Stimulated activated CD8-positive, alpha-beta memory T cell treated with anti-CD3 and anti-CD28 coated beads, Interleukin-4, amount 100 ng/mL, for 4 hours (primary cell): ENCODE measurements at regions not wholly inside any gene's neighbourhood (a gene's known extent, or its start where the extent isn't known, plus 50 kb on each side); places are given as distances from the start of the nearest gene placed in this dataset.

Source experiments
- DNase-seq, 2 donors: peaks; one replicate each; pipeline ENCODE4 v3.0.0-alpha.2; 2020; ENCODE audit warnings: low read depth in 2 of 2, low spot score in 1 of 2

- DNase-seq: no peak
These were observed 276.1 kb upstream of the HDAC4 start for GRCh38 chr2:239676716-239677452.

GRCh38 chr2:239675826-239676715 lies 275.3 kb upstream of the HDAC4 start:
- no peak for DNase-seq

- no peak for DNase-seq
These were observed 274.4 kb upstream of the HDAC4 start for GRCh38 chr2:239674981-239675825.

GRCh38 chr2:239674101-239674980 lies 273.5 kb upstream of the HDAC4 start:
- no peak for DNase-seq

- DNase-seq: no peak
These were observed 272.8 kb upstream of the HDAC4 start for GRCh38 chr2:239673641-239674040.

- no peak for DNase-seq
These were observed 271.4 kb upstream of the HDAC4 start for GRCh38 chr2:239671916-239672849.

GRCh38 chr2:239671471-239671870 lies 270.7 kb upstream of the HDAC4 start:
- no peak for DNase-seq

- DNase-seq: no peak
These were observed 269.8 kb upstream of the HDAC4 start for GRCh38 chr2:239670463-239671120.

GRCh38 chr2:239669899-239670460 lies 269.2 kb upstream of the HDAC4 start:
- DNase-seq: no peak

GRCh38 chr2:239669181-239669898 lies 268.5 kb upstream of the HDAC4 start:
- DNase-seq: no peak

- no peak for DNase-seq
These were observed 267.8 kb upstream of the HDAC4 start for GRCh38 chr2:239668651-239669050.

GRCh38 chr2:239668042-239668441 lies 267.2 kb upstream of the HDAC4 start:
- DNase-seq: no peak

- no peak for DNase-seq
These were observed 266.7 kb upstream of the HDAC4 start for GRCh38 chr2:239667431-239667985.

- no peak for DNase-seq
These were observed 266.1 kb upstream of the HDAC4 start for GRCh38 chr2:239666855-239667376.

GRCh38 chr2:239666053-239666854 lies 265.4 kb upstream of the HDAC4 start:
- DNase-seq: no peak

- no peak for DNase-seq
These were observed 263.5 kb upstream of the HDAC4 start for GRCh38 chr2:239664216-239664810.
